CD4-positive, alpha-beta T cell treated with Interleukin-1 beta for 1 hour (primary cell): ENCODE measurements at regions not wholly inside any gene's neighbourhood (a gene's known extent, or its start where the extent isn't known, plus 50 kb on each side); places are given as distances from the start of the nearest gene placed in this dataset.

Experiments
- DNase-seq, 2 donors: peaks; one replicate each; pipeline ENCODE4 v3.0.0-alpha.2; 2020 to 2022

GRCh38 chr13:75038393-75039113 lies 443.4 kb downstream of the TBC1D4 start:
- no peak for DNase-seq

- no peak for DNase-seq
Observed at GRCh38 chr13:75025956-75026355, 456.0 kb downstream of the TBC1D4 start.

GRCh38 chr13:75024602-75025001 lies 457.4 kb downstream of the TBC1D4 start:
- no peak for DNase-seq

- no peak for DNase-seq
Observed at GRCh38 chr13:75023609-75024008, 458.4 kb downstream of the TBC1D4 start.

GRCh38 chr13:75021151-75021550 lies 460.8 kb downstream of the TBC1D4 start:
- DNase-seq = no peak

- no peak for DNase-seq
Observed at GRCh38 chr13:75016225-75016624, 465.7 kb downstream of the TBC1D4 start.

GRCh38 chr13:75013818-75014217 lies 468.2 kb downstream of the TBC1D4 start:
- no peak for DNase-seq

- DNase-seq = no peak
Observed at GRCh38 chr13:75010941-75011340, 471.0 kb downstream of the TBC1D4 start.

GRCh38 chr13:75008926-75009325 lies 473.0 kb downstream of the TBC1D4 start:
- no peak for DNase-seq

- no peak for DNase-seq
Observed at GRCh38 chr13:74990992-74991391, 491.0 kb downstream of the TBC1D4 start.

GRCh38 chr13:74987124-74987690 lies 494.8 kb downstream of the TBC1D4 start:
- DNase-seq = no peak

- no peak for DNase-seq
Observed at GRCh38 chr13:74986609-74987008, 495.4 kb downstream of the TBC1D4 start.

- DNase-seq = no peak
Observed at GRCh38 chr13:74979703-74980102, 502.3 kb downstream of the TBC1D4 start.

GRCh38 chr13:74978591-74978990 lies 503.4 kb downstream of the TBC1D4 start:
- DNase-seq = no peak

GRCh38 chr13:74977498-74977897 lies 504.5 kb downstream of the TBC1D4 start:
- DNase-seq = no peak

- DNase-seq = no peak
Observed at GRCh38 chr13:74975111-74975510, 506.9 kb downstream of the TBC1D4 start.

GRCh38 chr13:74973935-74974879 lies 507.8 kb downstream of the TBC1D4 start:
- DNase-seq = no peak

GRCh38 chr13:74969419-74969818 lies 512.5 kb downstream of the TBC1D4 start:
- no peak for DNase-seq

- DNase-seq = no peak
Observed at GRCh38 chr13:74966814-74967424, 515.0 kb downstream of the TBC1D4 start.

- DNase-seq = no peak
Observed at GRCh38 chr13:74966275-74966674, 515.7 kb downstream of the TBC1D4 start.

- no peak for DNase-seq
Observed at GRCh38 chr13:74945637-74946036, 536.3 kb downstream of the TBC1D4 start.

- DNase-seq = no peak
Observed at GRCh38 chr13:74931698-74932433, 550.1 kb downstream of the TBC1D4 start.
